HuH-7 (cell line): ENCODE measurements at regions not wholly inside any gene's neighbourhood (a gene's known extent, or its start where the extent isn't known, plus 50 kb on each side); places are given as distances from the start of the nearest gene placed in this dataset.

Experiments
- DNase-seq: peaks from one replicate; pipeline ENCODE4 v3.0.0; 2011; ENCODE audit warnings: low spot score

- DNase-seq, result no peak
Observed at GRCh38 chr6:133187114-133187513, 54.0 kb upstream of the EYA4 start.

GRCh38 chr6:133187657-133188453 is 53.3 kb upstream of the EYA4 start:
- no peak for DNase-seq

- DNase-seq, result no peak
Observed at GRCh38 chr6:133190912-133191311, 50.2 kb upstream of the EYA4 start.

GRCh38 chr6:133191323-133191722 is 49.8 kb upstream of the EYA4 start:
- no peak for DNase-seq
